Activated CD8-positive, alpha-beta T cell treated with anti-CD3 and anti-CD28 coated beads for 36 hours (primary cell): ENCODE measurements at regions not wholly inside any gene's neighbourhood (a gene's known extent, or its start where the extent isn't known, plus 50 kb on each side); places are given as distances from the start of the nearest gene placed in this dataset.

ENCODE experiments used
- ATAC-seq: fragments of 200-7000 bp; cut with Tn5 transposase; one replicate; pipeline ENCODE4 v1.10.0; 2021; ENCODE audit warnings: mild to moderate bottlenecking, moderate library complexity
- CTCF ChIA-PET: fragments of 350-600 bp; sonication (Branson Sonifier 250); formaldehyde crosslinking; loops from one replicate; lab custom pipeline; 2021; ENCODE audit warnings: antibody characterized with exemption; lab: Charles Lee
- POLR2A ChIA-PET: fragments of 350-600 bp; sonication (Branson Sonifier 250); formaldehyde crosslinking; loops from one replicate; lab custom pipeline; 2021; ENCODE audit warnings: antibody characterized with exemption; lab: Charles Lee
- DNase-seq: peaks from one replicate; pipeline ENCODE4 v3.0.0-alpha.2; 2020
- H3K27ac Mint-ChIP-seq: one replicate; pipeline ENCODE4 v1.8.0; 2021; ENCODE audit warnings: mild to moderate bottlenecking, mixed read lengths
- H3K27me3 Mint-ChIP-seq: one replicate; pipeline ENCODE4 v1.8.0; 2021; ENCODE audit warnings: mixed read lengths
- H3K36me3 Mint-ChIP-seq: one replicate; pipeline ENCODE4 v1.8.0; 2021; ENCODE audit warnings: low read depth, mixed read lengths
- H3K4me1 Mint-ChIP-seq: one replicate; pipeline ENCODE4 v1.8.0; 2021; ENCODE audit warnings: low read depth, mixed read lengths
- H3K4me3 Mint-ChIP-seq: one replicate; pipeline ENCODE4 v1.8.0; 2021; ENCODE audit warnings: mild to moderate bottlenecking, moderate library complexity, mixed read lengths
- H3K9me3 Mint-ChIP-seq: one replicate; pipeline ENCODE4 v1.8.0; 2021; ENCODE audit warnings: mixed read lengths
- intact Hi-C: fragments of 100-400 bp; cut with micrococcal nuclease; formaldehyde crosslinking; loops from one replicate; pipeline ENCODE4 v1.10.0; 2022
- TF ChIP-seq, protein P1 (sequence below): fragments of 200-600 bp; IDR thresholded peaks from one replicate; pipeline ENCODE4 v1.8.0; 2022; ENCODE audit warnings: antibody characterized with exemption, mild to moderate bottlenecking

DNA sequence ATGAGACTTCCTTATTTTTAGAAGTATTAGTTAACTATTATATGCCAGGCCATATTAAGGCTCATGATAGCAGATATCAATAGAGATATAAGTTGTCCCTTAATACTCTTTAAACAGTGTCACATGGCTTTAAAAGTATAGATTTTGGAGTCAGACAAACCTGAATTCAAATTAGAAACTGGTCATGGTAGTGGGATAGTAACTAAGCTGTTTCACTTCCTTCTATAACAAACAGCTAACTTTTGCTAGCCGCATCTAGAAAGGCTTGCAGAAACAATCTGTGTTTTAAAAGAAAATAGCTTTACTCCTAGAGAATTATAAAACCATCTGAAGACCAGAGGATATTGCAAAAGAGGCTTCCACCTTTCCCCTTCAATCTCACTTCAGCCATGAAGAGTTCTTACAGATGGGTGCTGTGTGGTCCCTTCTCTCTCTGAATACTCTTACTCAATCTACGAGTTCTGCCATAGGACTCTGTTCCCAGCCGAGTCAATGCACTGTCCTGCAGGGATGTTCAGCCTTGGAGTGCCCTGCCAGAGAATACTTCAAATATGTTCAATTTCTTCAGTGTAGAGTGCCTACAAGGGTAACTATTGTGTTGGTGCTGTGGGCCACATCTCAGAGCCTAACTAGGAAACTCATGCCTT is 810.2 kb downstream of the EFNA5 start:
- no peak for DNase-seq
- Mint-ChIP-seq H3K4me1 (peaks cover 5% of the 10 kb centered on the region), H3K27me3 (no peaks in the 10 kb centered on the region), H3K4me3 (no peak overlapping the region), H3K27ac (no peak overlapping the region), H3K36me3 (no peaks in the 10 kb centered on the region), H3K9me3 (peaks cover 3% of the 10 kb centered on the region)
- intact Hi-C loops, result no loop called here
- POLR2A ChIA-PET, result no interaction called here
- CTCF ChIA-PET, result no interaction called here
- TF ChIP-seq, protein P1, sequence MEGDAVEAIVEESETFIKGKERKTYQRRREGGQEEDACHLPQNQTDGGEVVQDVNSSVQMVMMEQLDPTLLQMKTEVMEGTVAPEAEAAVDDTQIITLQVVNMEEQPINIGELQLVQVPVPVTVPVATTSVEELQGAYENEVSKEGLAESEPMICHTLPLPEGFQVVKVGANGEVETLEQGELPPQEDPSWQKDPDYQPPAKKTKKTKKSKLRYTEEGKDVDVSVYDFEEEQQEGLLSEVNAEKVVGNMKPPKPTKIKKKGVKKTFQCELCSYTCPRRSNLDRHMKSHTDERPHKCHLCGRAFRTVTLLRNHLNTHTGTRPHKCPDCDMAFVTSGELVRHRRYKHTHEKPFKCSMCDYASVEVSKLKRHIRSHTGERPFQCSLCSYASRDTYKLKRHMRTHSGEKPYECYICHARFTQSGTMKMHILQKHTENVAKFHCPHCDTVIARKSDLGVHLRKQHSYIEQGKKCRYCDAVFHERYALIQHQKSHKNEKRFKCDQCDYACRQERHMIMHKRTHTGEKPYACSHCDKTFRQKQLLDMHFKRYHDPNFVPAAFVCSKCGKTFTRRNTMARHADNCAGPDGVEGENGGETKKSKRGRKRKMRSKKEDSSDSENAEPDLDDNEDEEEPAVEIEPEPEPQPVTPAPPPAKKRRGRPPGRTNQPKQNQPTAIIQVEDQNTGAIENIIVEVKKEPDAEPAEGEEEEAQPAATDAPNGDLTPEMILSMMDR, result no peak
- ATAC-seq, result no peak

DNA sequence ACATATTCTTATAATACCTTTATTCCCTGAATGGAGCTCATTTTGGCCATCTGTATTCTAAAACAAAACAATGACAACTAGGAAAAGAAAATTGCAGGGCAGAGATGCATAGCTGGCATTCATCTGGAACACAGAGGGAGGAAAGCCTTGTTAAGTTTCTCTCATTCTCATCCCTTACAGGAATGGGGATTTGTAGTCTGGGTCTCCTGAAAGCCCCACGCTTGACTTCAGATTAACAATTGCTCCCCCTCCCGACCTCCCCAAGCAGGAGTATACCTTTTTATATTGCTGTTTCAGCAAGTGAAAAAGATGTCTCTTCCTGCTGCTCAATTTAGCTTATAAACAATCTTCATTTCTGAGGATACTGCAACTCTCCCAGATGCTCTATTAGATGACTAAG is 812.1 kb downstream of the EFNA5 start:
- ChIA-PET POLR2A (no interaction called here), CTCF (interaction anchor here (0.6 to 1.0 kb wide), 3 partner anchors 9 to 43 kb away, joined by 3 to 4 read pairs (median 3); no protein-coding TSS in a partner anchor)
- no peak overlapping the region for H3K4me3 Mint-ChIP-seq
- no peak overlapping the region for H3K27ac Mint-ChIP-seq
- no peaks in the 10 kb centered on the region for H3K9me3 Mint-ChIP-seq
- H3K36me3 Mint-ChIP-seq, result no peaks in the 10 kb centered on the region
- no peaks in the 10 kb centered on the region for H3K4me1 Mint-ChIP-seq
- H3K27me3 Mint-ChIP-seq, result no peaks in the 10 kb centered on the region
- ATAC-seq, result no peak
- TF ChIP-seq, protein P1, result no peak
- intact Hi-C loops, result no loop called here
- DNase-seq, result no peak

- H3K9me3 Mint-ChIP-seq, result no peaks in the 10 kb centered on the region
- ChIA-PET POLR2A (interaction anchor here (0.7 kb wide), 1 partner anchor 40 kb away, joined by 3 read pairs; no protein-coding TSS in a partner anchor), CTCF (no interaction called here)
- TF ChIP-seq, protein P1, result no peak
- no peaks in the 10 kb centered on the region for H3K4me1 Mint-ChIP-seq
- H3K27ac Mint-ChIP-seq, result no peak overlapping the region
- ATAC-seq, result no peak
- no peak for DNase-seq
- intact Hi-C loops, result no loop called here
- H3K36me3 Mint-ChIP-seq, result no peaks in the 10 kb centered on the region
- H3K27me3 Mint-ChIP-seq, result no peaks in the 10 kb centered on the region
- no peak overlapping the region for H3K4me3 Mint-ChIP-seq
These were observed 815.8 kb downstream of the EFNA5 start for GRCh38 chr5:106854922-106855321.

DNA sequence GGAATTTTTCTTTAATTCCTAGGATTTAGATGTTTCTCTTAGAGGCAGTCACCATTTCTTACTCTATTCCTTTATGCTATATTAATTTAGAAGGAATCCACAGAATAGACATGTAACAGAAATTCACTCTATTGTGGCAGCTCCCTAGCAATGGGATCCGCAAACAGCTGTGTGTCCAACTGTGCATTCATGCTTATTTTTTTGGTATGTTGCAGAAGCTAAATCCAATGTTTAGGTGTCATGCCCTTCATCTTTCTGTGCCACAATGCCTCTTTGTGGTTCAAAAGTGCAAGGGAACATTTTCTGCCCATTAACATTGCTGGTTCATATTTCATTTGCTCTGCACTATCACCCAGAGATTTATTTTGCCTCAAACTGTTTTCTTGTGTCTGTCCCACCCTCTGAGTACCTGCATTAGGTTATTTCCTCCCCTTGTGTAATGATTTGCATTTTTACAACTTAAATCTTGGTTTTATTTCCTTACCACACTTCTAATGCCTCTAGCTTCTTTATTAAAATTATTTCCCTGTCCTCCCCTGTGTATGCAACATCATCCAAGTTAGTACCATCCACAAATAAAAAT is 816.5 kb downstream of the EFNA5 start:
- H3K27me3 Mint-ChIP-seq, result no peaks in the 10 kb centered on the region
- H3K4me1 Mint-ChIP-seq, result no peaks in the 10 kb centered on the region
- intact Hi-C loops, result no loop called here

DNA sequence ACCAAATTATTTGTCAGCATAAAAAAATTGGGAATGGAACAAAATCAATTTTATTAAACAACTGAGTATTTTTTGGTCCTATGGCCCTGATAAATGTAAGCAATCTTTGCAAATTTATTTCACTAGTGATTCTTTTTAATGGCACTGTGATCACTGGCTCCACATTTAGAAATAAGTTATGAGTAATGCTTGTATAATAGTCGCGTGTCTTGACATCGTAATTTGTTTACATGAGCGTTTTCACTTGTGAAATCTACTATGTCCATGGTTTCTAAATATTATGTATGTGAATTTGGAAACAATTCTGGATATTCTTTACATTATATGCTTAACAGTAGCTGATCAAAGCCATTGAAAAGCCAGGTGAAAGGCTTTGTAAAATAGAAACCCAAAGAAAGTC is 817.5 kb downstream of the EFNA5 start:
- Mint-ChIP-seq H3K27ac (no peak overlapping the region), H3K4me1 (no peaks in the 10 kb centered on the region), H3K36me3 (no peaks in the 10 kb centered on the region), H3K9me3 (no peaks in the 10 kb centered on the region), H3K4me3 (no peak overlapping the region), H3K27me3 (no peaks in the 10 kb centered on the region)
- DNase-seq, result no peak
- CTCF ChIA-PET, result interaction anchor here (0.5 kb wide), 1 partner anchor 146 kb away, joined by 3 read pairs; no protein-coding TSS in a partner anchor
- intact Hi-C loops, result no loop called here
- POLR2A ChIA-PET, result no interaction called here
- no peak for ATAC-seq
- TF ChIP-seq, protein P1, result no peak

More for the DNA sequence above, 816.5 kb downstream of the EFNA5 start:
- Mint-ChIP-seq H3K27ac (no peak overlapping the region), H3K36me3 (no peaks in the 10 kb centered on the region), H3K9me3 (no peaks in the 10 kb centered on the region), H3K4me3 (no peak overlapping the region)
- ATAC-seq (no peak), DNase-seq (no peak)
- TF ChIP-seq, protein P1, result no peak
- ChIA-PET POLR2A (no interaction called here), CTCF (no interaction called here)
